ENCODE measurements at regions not wholly inside any gene's neighbourhood (a gene's known extent, or its start where the extent isn't known, plus 50 kb on each side); places are given as distances from the start of the nearest gene placed in this dataset.

GRCh38 chrY:19077698-19078113 lies 304.2 kb upstream of the HSFY2 start:
- Histone ChIP-seq H3K27ac (ENCODE audit: low read depth, low read length) (peak overlapping the region; percentile 39), H3K4me3 (ENCODE audit: low read depth, low read length) (peak overlapping the region; percentile 69), H3K27me3 (ENCODE audit: control insufficient read depth, insufficient read depth, low read length) (no peaks in the 10 kb centered on the region), H3K9me3 (ENCODE audit: control insufficient read depth, insufficient read depth, low read length) (no peaks in the 10 kb centered on the region)
- no peak for DNase-seq (ENCODE audit: low read depth, low spot score)
- CTCF ChIA-PET, result interaction anchor here (0.6 kb wide), 1 partner anchor 202 kb away, joined by 3 read pairs; no protein-coding TSS in a partner anchor
- TF ChIP-seq CTCF (IDR thresholded peaks at IDR 0.05; ENCODE audit: low read depth, low read length), result peak; percentile 19; the same call in 1 of the 2 replicates
- POLR2A ChIA-PET, result interaction anchor here (0.6 kb wide), 1 partner anchor 49 kb away, joined by 3 read pairs; no protein-coding TSS in a partner anchor

- Histone ChIP-seq H3K27ac (ENCODE audit: low read depth, low read length) (peak overlapping the region; percentile 31), H3K4me3 (ENCODE audit: low read depth, low read length) (peak overlapping the region; percentile 69), H3K27me3 (ENCODE audit: control insufficient read depth, insufficient read depth, low read length) (no peaks in the 10 kb centered on the region), H3K9me3 (ENCODE audit: control insufficient read depth, insufficient read depth, low read length) (no peaks in the 10 kb centered on the region)
- DNase-seq (ENCODE audit: low read depth, low spot score), result peak; percentile 18
- TF ChIP-seq CTCF (IDR thresholded peaks at IDR 0.05; ENCODE audit: low read depth, low read length), result no peak
- ChIA-PET POLR2A (interaction anchor here (0.6 to 0.7 kb wide), 2 partner anchors 49 to 398 kb away, joined by 3 read pairs; no protein-coding TSS in a partner anchor), CTCF (interaction anchor here (0.6 kb wide), 1 partner anchor 202 kb away, joined by 3 read pairs; no protein-coding TSS in a partner anchor)
Measured at GRCh38 chrY:19076846-19077697, 303.5 kb upstream of the HSFY2 start.

GRCh38 chrY:19075471-19076253 lies 302.1 kb upstream of the HSFY2 start:
- TF ChIP-seq CTCF (IDR thresholded peaks at IDR 0.05; ENCODE audit: low read depth, low read length), result no peak
- CTCF ChIA-PET, result interaction anchor here (0.7 kb wide), 2 partner anchors 88 to 378 kb away, joined by 4 to 5 read pairs; no protein-coding TSS in a partner anchor
- Histone ChIP-seq H3K27me3 (ENCODE audit: control insufficient read depth, insufficient read depth, low read length) (no peaks in the 10 kb centered on the region), H3K27ac (ENCODE audit: low read depth, low read length) (peak overlapping the region; percentile 70), H3K9me3 (ENCODE audit: control insufficient read depth, insufficient read depth, low read length) (no peaks in the 10 kb centered on the region), H3K4me3 (ENCODE audit: low read depth, low read length) (peak overlapping the region; percentile 69)
- DNase-seq (ENCODE audit: low read depth, low spot score), result peak; percentile 29
- POLR2A ChIA-PET, result no interaction called here

GRCh38 chrY:19067435-19067834 lies 293.9 kb upstream of the HSFY2 start:
- TF ChIP-seq CTCF (IDR thresholded peaks at IDR 0.05; ENCODE audit: low read depth, low read length), result no peak
- no peak overlapping the region for H3K27ac ChIP-seq (ENCODE audit: low read depth, low read length)
- no peaks in the 10 kb centered on the region for H3K9me3 ChIP-seq (ENCODE audit: control insufficient read depth, insufficient read depth, low read length)
- no peak overlapping the region for H3K4me3 ChIP-seq (ENCODE audit: low read depth, low read length)
- CTCF ChIA-PET, result interaction anchor here (0.6 kb wide), 1 partner anchor 143 kb away, joined by 3 read pairs; no protein-coding TSS in a partner anchor
- DNase-seq (ENCODE audit: low read depth, low spot score), result no peak
- POLR2A ChIA-PET, result no interaction called here
- no peaks in the 10 kb centered on the region for H3K27me3 ChIP-seq (ENCODE audit: control insufficient read depth, insufficient read depth, low read length)

All from AG04450 (cell line).